HG03558 (cell line): ENCODE measurements at regions not wholly inside any gene's neighbourhood (a gene's known extent, or its start where the extent isn't known, plus 50 kb on each side); places are given as distances from the start of the nearest gene placed in this dataset.
"Not testable (repeated sequence)": the region's sequence is repeated elsewhere in the genome, so short reads cannot be mapped to it uniquely, and the experiment has no call there.

Experiments used
- ATAC-seq: cut with Tn5 transposase; IDR thresholded peaks from one replicate; pipeline ENCODE4 v1.9.1; 2021; ENCODE audit warnings: moderate number of reproducible peaks; ENCODE audit not compliant: unreplicated experiment; ENCODE audit errors: extremely low read depth

GRCh38 chr2:226487573-226487972 lies 312.0 kb downstream of the IRS1 start:
- no peak for ATAC-seq

GRCh38 chr2:226483745-226484619 lies 315.6 kb downstream of the IRS1 start:
- ATAC-seq, result no peak

- ATAC-seq, result no peak
These were observed 316.5 kb downstream of the IRS1 start for GRCh38 chr2:226483143-226483542.

DNA sequence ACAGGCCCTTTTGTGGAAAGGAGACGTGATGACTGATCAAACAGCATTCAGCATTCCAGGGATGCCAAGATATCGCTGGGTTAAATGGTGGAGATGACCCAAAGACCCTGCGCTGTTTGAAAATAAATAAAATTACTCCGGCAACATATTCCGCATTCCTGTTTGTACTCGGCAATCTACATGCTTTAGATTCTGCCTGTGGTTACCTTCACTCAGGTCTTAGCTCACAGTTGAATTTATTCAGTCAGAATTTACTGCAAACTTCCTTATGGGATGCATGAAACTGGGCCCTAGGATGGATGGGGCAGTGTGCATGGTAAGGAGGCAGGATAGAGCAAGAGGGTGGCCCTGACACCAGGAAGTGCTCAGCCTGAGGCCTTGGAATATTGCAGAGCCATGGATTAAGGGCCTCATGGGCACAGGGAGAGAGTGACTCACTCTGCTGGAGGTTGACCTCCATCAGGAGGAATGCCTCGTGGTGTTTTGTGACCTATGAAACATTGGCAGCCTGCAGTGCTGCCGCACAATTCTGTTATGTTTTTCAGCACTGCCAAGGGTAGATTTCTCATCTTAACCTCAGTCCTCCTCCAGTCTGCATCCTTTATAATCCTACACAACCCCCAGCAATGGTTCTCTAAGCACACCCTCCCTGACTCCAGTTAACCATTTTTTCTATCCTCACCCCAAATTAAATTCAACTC lies 321.4 kb downstream of the IRS1 start:
- no peak for ATAC-seq

DNA sequence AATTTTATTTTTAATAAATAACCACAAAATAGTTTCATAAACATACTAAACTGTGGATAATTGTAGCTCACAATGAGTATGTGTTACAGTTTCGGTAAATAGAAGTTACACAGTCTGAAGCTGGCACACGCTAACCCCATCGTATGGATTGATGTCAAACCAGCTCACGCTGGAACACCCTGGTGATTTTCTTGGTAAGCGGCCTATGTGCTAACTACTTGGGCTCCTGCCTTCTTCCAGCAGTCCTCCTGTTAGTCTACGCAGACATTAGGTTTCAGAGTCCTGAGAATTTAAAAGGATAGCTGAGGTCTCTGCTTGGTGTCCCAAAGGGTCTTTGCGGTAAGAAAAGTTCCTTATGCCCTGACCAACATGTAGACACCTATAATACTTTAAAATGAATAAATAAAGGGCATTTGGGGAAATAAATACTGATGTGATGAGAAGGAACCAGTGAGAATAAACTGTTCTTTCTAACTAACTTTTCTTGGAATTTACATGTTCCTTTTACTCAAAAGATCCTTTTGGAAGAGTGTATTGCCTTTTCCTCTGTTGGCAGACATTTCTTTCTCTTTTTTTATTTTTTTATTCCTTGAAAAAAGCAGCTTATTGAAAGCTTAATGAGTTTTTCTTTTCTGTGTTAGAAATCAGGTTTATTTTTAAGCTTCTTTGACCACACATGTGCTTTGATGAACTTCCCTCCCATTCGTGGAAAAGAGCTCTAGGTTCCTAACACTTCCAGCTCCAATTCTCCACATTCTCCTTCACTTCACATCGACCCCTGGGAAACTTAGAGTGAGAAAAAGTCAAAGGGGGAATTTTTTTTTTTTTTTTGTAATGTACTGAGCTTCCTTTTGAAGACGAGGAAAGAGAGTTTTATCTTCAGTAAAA lies 322.2 kb downstream of the IRS1 start:
- no peak for ATAC-seq

- ATAC-seq, result no peak
These were observed 324.0 kb downstream of the IRS1 start for GRCh38 chr2:226475650-226476049.

DNA sequence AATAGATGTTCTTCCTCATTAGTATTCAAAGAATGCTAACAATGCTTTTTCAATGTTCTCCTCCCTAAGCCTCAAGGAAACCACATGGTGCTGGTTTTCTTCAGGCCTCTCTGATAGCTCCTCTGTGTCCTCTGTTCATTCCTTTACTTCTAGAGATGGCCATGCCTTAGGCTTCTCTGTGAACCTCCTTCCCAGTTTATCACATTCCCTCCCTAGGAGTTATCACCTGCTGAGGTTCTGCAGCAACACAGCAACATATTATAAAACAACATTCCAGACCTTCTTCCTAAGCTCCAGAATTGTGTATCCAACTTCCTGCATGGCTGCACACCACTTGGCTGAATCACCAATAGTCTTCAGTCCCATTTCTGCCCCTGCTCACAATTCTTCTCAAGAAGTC lies 325.5 kb downstream of the IRS1 start:
- no peak for ATAC-seq

DNA sequence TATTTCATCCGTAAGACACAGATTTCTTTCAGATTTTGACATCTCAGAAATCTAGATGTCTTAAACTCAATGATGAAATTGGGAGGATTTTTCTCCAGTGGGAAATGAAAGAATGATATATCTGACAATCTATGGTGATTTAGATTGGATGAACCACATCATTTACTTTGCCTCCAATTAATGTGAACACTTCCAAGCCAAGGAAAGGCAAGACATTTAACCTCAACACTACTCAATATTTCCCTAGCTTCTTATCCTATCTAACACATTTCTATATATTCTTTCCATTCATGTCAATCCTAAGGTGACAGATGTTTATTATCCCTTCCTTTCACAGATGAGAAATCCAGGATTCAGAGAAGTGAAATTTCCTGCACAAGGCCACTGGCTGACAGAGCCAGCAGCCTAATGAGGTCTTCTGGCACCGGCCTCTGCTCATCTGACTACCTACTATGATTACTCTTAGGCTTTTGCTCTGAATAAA lies 327.6 kb downstream of the IRS1 start:
- no peak for ATAC-seq

GRCh38 chr2:226467633-226468032 lies 332.0 kb downstream of the IRS1 start:
- ATAC-seq, result no peak

DNA sequence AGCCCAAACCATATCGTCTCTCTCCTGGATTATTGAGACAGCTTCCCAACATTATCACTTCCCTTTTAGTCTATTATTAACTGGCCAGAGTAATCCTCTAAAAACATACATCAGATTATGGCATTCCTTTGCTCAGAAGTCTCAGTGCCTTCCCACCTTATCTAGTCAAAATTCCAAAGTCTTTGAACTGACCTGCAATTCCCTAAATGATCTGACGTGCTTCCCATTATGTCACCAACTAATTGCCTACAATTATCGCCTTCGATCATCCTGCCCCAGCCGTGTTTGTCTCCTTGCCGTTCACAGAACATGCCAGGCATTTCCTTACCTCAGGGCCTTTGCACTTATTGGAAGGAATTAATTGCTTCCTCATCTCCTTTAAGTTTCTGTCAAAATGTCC lies 332.4 kb downstream of the IRS1 start:
- no peak for ATAC-seq

- ATAC-seq, result no peak
These were observed 333.0 kb downstream of the IRS1 start for GRCh38 chr2:226466589-226466988.

- no peak for ATAC-seq
These were observed 333.5 kb downstream of the IRS1 start for GRCh38 chr2:226466124-226466523.

DNA sequence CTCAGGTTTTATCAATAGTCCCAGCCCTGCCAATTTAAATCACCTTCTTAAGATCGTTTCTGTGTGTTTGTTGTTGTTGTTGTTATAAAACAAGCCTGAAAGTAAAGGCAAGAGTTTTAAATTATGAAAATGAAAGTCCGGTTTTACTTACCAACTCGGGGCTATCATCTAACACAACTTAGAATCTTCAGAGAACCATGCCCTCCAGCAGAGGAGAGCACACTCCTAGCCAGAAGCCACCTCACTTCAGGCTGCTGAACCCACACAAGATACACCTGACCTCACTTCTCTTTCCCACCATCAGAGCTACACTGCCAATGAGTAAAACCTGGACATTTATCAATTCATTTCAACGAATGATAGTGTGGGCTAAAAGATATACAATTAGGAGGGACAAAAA lies 335.2 kb downstream of the IRS1 start:
- no peak for ATAC-seq

GRCh38 chr2:226463154-226463553 lies 336.5 kb downstream of the IRS1 start:
- no peak for ATAC-seq

DNA sequence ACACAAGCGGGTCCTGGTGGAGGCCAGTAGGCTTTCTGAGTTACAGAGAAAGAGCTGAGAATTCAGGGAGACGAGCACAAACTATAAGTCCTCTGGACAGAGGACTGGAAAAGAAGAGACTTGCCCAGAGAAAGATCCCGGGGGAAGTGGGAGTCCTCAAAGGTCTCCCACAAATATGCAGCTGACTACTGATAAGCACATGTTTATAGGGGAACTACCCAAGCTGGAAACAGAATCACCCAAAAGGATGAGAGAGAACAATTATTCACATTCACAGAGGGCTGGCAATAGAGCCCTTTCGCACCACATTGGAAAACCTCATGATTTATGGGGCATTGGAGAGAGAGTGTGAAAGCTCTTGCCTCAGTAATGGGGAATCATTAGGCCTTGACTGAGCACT lies 337.6 kb downstream of the IRS1 start:
- ATAC-seq, result no peak

- not testable (repeated sequence) for ATAC-seq
These were observed 343.5 kb downstream of the IRS1 start for GRCh38 chr2:226456144-226456543.

- no peak for ATAC-seq
These were observed 346.9 kb downstream of the IRS1 start for GRCh38 chr2:226452768-226453167.

GRCh38 chr2:226451486-226451885 lies 348.1 kb downstream of the IRS1 start:
- no peak for ATAC-seq

DNA sequence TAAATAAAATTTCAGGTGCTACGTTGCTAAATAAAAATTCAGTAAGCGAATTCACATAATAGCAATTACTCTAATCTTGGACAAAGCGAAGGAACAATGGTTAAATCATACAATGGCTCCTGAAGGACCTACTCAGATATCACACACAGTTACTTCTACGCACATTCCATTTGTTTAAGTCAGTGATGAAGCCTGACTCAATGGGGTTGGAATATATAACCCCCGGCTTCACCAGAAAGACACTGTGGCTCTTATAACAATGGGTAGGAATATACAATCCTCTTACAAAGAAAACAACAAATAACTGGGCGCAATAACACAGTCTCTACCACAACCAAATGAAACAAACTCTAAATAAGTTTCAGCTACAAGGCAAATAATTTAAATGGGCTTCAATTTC lies 349.5 kb downstream of the IRS1 start:
- ATAC-seq, result no peak
